ENCODE measurements at regions not wholly inside any gene's neighbourhood (a gene's known extent, or its start where the extent isn't known, plus 50 kb on each side); places are given as distances from the start of the nearest gene placed in this dataset.

GRCh38 chr10:35731828-35732227, 89.7 kb upstream of the FZD8 start:
- no peak for TF ChIP-seq EZH2 (optimal IDR thresholded peaks at IDR 0.05; ENCODE audit: low read depth, low read length)
- no peak for TF ChIP-seq CTCF (IDR thresholded peaks at IDR 0.05; ENCODE audit: low read length)
- TF ChIP-seq EZH2phosphoT487 (IDR thresholded peaks at IDR 0.05; ENCODE audit: low read length): no peak

All from MM.1S (cell line).